Osteoblast (primary cell): ENCODE measurements at regions not wholly inside any gene's neighbourhood (a gene's known extent, or its start where the extent isn't known, plus 50 kb on each side); places are given as distances from the start of the nearest gene placed in this dataset.

ENCODE experiments used
- DNase-seq: peaks from one replicate; pipeline ENCODE4 v3.0.0; 2011; ENCODE audit warnings: low spot score, mixed read lengths; ENCODE audit not compliant: insufficient read length; ENCODE audit errors: missing footprints
- H2AFZ ChIP-seq: 2 replicates; pipeline ENCODE4 v1.6.0; 2011; ENCODE audit warnings: mild to moderate bottlenecking, low read length
- H3K27ac ChIP-seq: 2 replicates; pipeline ENCODE4 v1.5.1; 2011; ENCODE audit warnings: mild to moderate bottlenecking, low read depth, low read length, moderate library complexity
- H3K27me3 ChIP-seq: 2 replicates; pipeline ENCODE4 v1.6.0; 2012; ENCODE audit warnings: mild to moderate bottlenecking, control low read depth, inconsistent platforms, low read length, moderate library complexity; ENCODE audit not compliant: insufficient read depth
- H3K36me3 ChIP-seq: 2 replicates; pipeline ENCODE4 v1.5.1; 2011; ENCODE audit warnings: mild to moderate bottlenecking, low read length, control low read depth, moderate library complexity; ENCODE audit not compliant: insufficient read depth
- H3K4me1 ChIP-seq: 2 replicates; pipeline ENCODE4 v1.5.1; 2011; ENCODE audit warnings: mild to moderate bottlenecking, low read length, control low read depth, moderate library complexity; ENCODE audit not compliant: insufficient read depth
- H3K4me2 ChIP-seq: 2 replicates; pipeline ENCODE4 v1.6.0; 2011; ENCODE audit warnings: mild to moderate bottlenecking, low read length; ENCODE audit not compliant: insufficient read depth
- H3K4me3 ChIP-seq: fragments of 200-600 bp; sonication (generic); 3 replicates; pipeline ENCODE4 v1.5.1; 2012; ENCODE audit warnings: mild to moderate bottlenecking, low read length, inconsistent platforms; ENCODE audit not compliant: insufficient read depth
- H3K79me2 ChIP-seq: 2 replicates; pipeline ENCODE4 v1.6.0; 2012; ENCODE audit warnings: mild to moderate bottlenecking, low read length, control low read depth, inconsistent platforms; ENCODE audit not compliant: insufficient read depth
- H3K9me3 ChIP-seq: 2 replicates; pipeline ENCODE4 v1.5.1; 2011; ENCODE audit warnings: low read depth, low read length, control low read depth
- H4K20me1 ChIP-seq: 2 replicates; pipeline ENCODE4 v1.6.0; 2012; ENCODE audit warnings: mild to moderate bottlenecking, low read length, control low read depth; ENCODE audit not compliant: insufficient read depth
- CTCF ChIP-seq: IDR thresholded peaks from 2 replicates; pipeline ENCODE4 v1.5.1; 2011; ENCODE audit warnings: mild to moderate bottlenecking, low read depth, low read length, moderate library complexity; ENCODE audit errors: extremely low read depth

- H3K4me2 ChIP-seq: no peak overlapping the region
- H3K79me2 ChIP-seq: no peaks in the 10 kb centered on the region
- no peaks in the 10 kb centered on the region for H4K20me1 ChIP-seq
- H3K4me1 ChIP-seq: no peaks in the 10 kb centered on the region
- H3K27me3 ChIP-seq: no peaks in the 10 kb centered on the region
- no peaks in the 10 kb centered on the region for H3K36me3 ChIP-seq
- H3K9me3 ChIP-seq: no peaks in the 10 kb centered on the region
- no peak overlapping the region for H3K4me3 ChIP-seq
- DNase-seq: no peak
- TF ChIP-seq CTCF: no peak
- peak overlapping the region; percentile 12 for H2AFZ ChIP-seq
- no peak overlapping the region for H3K27ac ChIP-seq
These were observed 271.2 kb downstream of the ZEB1 start for GRCh38 chr10:31590023-31590800.

GRCh38 chr10:31587691-31588090 is 268.7 kb downstream of the ZEB1 start:
- Histone ChIP-seq H2AFZ (no peak overlapping the region), H3K27ac (no peak overlapping the region), H4K20me1 (no peaks in the 10 kb centered on the region)

GRCh38 chr10:31586723-31587638 is 268.0 kb downstream of the ZEB1 start:
- no peak for DNase-seq
- Histone ChIP-seq H2AFZ (no peak overlapping the region), H3K79me2 (no peaks in the 10 kb centered on the region), H3K36me3 (no peaks in the 10 kb centered on the region), H3K4me3 (no peak overlapping the region), H4K20me1 (no peaks in the 10 kb centered on the region), H3K4me2 (no peak overlapping the region), H3K27me3 (no peaks in the 10 kb centered on the region), H3K9me3 (no peaks in the 10 kb centered on the region), H3K4me1 (peaks cover 7% of the 10 kb centered on the region), H3K27ac (no peak overlapping the region)
- no peak for TF ChIP-seq CTCF

More at GRCh38 chr10:31587691-31588090, 268.7 kb downstream of the ZEB1 start:
- Histone ChIP-seq H3K4me2 (no peak overlapping the region), H3K4me3 (no peak overlapping the region), H3K36me3 (no peaks in the 10 kb centered on the region), H3K27me3 (no peaks in the 10 kb centered on the region), H3K79me2 (no peaks in the 10 kb centered on the region), H3K9me3 (no peaks in the 10 kb centered on the region), H3K4me1 (peaks cover 7% of the 10 kb centered on the region)
- no peak for TF ChIP-seq CTCF
- no peak for DNase-seq

- H3K9me3 ChIP-seq: no peaks in the 10 kb centered on the region
- H2AFZ ChIP-seq: no peak overlapping the region
- no peak overlapping the region for H3K27ac ChIP-seq
- no peak overlapping the region for H3K4me3 ChIP-seq
- no peak overlapping the region for H3K4me2 ChIP-seq
- no peaks in the 10 kb centered on the region for H3K27me3 ChIP-seq
- H3K79me2 ChIP-seq: no peaks in the 10 kb centered on the region
- no peaks in the 10 kb centered on the region for H4K20me1 ChIP-seq
- no peaks in the 10 kb centered on the region for H3K36me3 ChIP-seq
- TF ChIP-seq CTCF: no peak
- DNase-seq: no peak
- H3K4me1 ChIP-seq: peaks cover 7% of the 10 kb centered on the region
These were observed 265.9 kb downstream of the ZEB1 start for GRCh38 chr10:31584876-31585275.
